22Rv1 (cell line): ENCODE measurements at regions not wholly inside any gene's neighbourhood (a gene's known extent, or its start where the extent isn't known, plus 50 kb on each side); places are given as distances from the start of the nearest gene placed in this dataset.

Experiments
- ZFX ChIP-seq: fragments of 450-650 bp; IDR thresholded peaks from 2 replicates; pipeline ENCODE4 v1.6.1; 2017; ENCODE audit warnings: antibody characterized with exemption, borderline replicate concordance
- TF ChIP-seq, protein P1 (sequence below): fragments of 450-650 bp; IDR thresholded peaks from 2 replicates; pipeline ENCODE4 v1.5.1; 2017; ENCODE audit warnings: mild to moderate bottlenecking

DNA sequence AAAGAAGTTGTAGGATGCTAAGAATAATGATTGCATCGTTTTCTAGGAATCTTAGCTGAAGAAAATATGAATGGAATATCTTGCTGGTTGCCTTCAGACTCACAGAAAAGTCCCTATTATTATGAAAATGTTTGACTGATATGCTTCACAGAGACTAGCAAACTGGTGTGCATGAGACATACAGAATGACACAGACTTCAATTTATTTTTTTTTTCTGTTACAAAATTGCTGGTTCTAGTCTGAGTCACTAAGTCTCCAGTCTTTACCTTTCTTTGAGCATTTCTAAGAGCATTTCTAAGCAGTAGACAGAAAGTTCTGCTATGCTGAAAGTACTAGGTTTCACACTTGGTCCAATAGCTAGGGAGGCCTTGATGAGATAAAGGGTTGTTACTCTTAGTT is 377.6 kb upstream of the ATP2B1 start:
- TF ChIP-seq, protein P1, sequence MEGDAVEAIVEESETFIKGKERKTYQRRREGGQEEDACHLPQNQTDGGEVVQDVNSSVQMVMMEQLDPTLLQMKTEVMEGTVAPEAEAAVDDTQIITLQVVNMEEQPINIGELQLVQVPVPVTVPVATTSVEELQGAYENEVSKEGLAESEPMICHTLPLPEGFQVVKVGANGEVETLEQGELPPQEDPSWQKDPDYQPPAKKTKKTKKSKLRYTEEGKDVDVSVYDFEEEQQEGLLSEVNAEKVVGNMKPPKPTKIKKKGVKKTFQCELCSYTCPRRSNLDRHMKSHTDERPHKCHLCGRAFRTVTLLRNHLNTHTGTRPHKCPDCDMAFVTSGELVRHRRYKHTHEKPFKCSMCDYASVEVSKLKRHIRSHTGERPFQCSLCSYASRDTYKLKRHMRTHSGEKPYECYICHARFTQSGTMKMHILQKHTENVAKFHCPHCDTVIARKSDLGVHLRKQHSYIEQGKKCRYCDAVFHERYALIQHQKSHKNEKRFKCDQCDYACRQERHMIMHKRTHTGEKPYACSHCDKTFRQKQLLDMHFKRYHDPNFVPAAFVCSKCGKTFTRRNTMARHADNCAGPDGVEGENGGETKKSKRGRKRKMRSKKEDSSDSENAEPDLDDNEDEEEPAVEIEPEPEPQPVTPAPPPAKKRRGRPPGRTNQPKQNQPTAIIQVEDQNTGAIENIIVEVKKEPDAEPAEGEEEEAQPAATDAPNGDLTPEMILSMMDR: no peak
- TF ChIP-seq ZFX: no peak
